ENCODE measurements at regions not wholly inside any gene's neighbourhood (a gene's known extent, or its start where the extent isn't known, plus 50 kb on each side); places are given as distances from the start of the nearest gene placed in this dataset.

DNA sequence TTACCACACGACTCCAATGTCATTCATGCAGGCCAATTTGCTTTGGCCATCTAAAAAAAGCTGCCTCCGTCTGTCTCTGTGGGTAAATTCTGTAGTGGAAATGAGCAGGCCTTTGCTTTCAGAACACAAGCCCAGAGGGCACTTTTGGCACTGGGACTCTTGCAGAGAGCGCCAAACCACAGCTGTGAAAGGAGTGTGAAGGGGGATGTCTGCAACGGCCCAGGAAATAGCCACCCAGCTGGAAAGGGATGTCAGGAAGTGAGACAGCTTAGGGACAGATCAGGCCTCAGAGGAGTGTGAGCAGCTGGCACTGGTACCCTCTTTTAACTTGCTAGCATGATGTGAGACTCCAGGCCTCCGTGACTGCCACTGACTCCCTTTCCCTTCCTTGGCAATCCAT lies 152.4 kb downstream of the DKK1 start:
- Histone ChIP-seq H3K9me3 (no peaks in the 10 kb centered on the region), H3K4me3 (no peak overlapping the region), H3K4me1 (peaks cover 0 to 3% (median 0%) of the 10 kb centered on the region in 6 donors), H3K36me3 (no peaks in the 10 kb centered on the region), H3K27me3 (replicated peaks in 1 of 7) (no peaks in the 10 kb centered on the region), H3K27ac (no peak overlapping the region)
- TF ChIP-seq POLR2AphosphoS5 (IDR thresholded peaks at IDR 0.05) (no peak), POLR2A (IDR thresholded peaks at IDR 0.05) (no peak)
- TF ChIP-seq, protein P1, sequence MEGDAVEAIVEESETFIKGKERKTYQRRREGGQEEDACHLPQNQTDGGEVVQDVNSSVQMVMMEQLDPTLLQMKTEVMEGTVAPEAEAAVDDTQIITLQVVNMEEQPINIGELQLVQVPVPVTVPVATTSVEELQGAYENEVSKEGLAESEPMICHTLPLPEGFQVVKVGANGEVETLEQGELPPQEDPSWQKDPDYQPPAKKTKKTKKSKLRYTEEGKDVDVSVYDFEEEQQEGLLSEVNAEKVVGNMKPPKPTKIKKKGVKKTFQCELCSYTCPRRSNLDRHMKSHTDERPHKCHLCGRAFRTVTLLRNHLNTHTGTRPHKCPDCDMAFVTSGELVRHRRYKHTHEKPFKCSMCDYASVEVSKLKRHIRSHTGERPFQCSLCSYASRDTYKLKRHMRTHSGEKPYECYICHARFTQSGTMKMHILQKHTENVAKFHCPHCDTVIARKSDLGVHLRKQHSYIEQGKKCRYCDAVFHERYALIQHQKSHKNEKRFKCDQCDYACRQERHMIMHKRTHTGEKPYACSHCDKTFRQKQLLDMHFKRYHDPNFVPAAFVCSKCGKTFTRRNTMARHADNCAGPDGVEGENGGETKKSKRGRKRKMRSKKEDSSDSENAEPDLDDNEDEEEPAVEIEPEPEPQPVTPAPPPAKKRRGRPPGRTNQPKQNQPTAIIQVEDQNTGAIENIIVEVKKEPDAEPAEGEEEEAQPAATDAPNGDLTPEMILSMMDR (IDR thresholded peaks at IDR 0.05 in 8 of 11, conservative IDR thresholded peaks at IDR 0.05 in 3 of 11) = no peak
- no peak for DNase-seq
- intact Hi-C loops (cut with DNase I; ENCODE audit: low total_unique reads) = no loop called here
- 23 to 41% (median 33%) methylated on average over 5 of the region's 5 CpGs for WGBS, 5 donors

DNA sequence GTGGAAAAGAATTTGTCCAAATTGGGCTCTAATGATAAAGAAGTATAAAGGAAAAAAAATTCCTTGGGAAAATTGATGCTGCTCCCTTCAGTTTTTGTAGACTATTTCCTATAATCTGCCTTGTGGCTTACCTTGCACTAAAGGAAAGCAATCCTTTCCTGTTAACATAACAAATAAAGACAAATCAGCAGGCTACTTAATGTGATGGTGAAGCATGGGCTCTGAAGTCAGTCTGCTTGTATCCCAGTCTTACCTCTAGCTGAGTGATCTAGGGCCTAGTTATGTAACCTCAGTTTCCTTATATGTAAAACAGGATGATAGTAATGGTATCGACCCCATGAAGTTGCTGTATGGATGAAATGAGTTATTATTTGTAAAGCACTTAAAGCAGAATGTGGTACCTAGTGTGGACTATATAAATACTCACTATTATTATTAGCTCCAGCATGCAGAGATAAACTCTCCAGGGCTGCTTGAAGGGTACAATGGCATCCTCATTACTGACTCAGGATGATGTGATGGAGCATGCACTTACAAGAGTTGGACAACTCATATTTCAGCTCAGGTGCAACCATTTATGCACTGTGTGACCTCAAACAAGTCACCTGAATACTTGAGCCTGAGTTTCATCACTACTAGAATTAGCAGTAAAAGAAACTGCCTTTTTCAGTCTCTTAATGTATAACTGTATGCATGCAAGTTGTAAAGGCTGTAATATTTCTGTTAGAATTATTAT lies 156.1 kb downstream of the DKK1 start:
- Histone ChIP-seq H3K27ac (no peak overlapping the region), H3K4me1 (peaks cover 0 to 3% (median 0%) of the 10 kb centered on the region in 6 donors), H3K27me3 (replicated peaks in 1 of 7) (no peaks in the 10 kb centered on the region), H3K4me3 (no peak overlapping the region), H3K36me3 (no peaks in the 10 kb centered on the region), H3K9me3 (no peaks in the 10 kb centered on the region)
- DNase-seq = no peak
- intact Hi-C loops (cut with DNase I; ENCODE audit: low total_unique reads) = no loop called here
- WGBS, 5 donors = 78 to 90% (median 85%) methylated on average over 1 of the region's 1 CpG
- TF ChIP-seq POLR2AphosphoS5 (IDR thresholded peaks at IDR 0.05) (no peak), POLR2A (IDR thresholded peaks at IDR 0.05) (no peak)
- TF ChIP-seq, protein P1 (IDR thresholded peaks at IDR 0.05 in 8 of 11, conservative IDR thresholded peaks at IDR 0.05 in 3 of 11) = no peak

DNA sequence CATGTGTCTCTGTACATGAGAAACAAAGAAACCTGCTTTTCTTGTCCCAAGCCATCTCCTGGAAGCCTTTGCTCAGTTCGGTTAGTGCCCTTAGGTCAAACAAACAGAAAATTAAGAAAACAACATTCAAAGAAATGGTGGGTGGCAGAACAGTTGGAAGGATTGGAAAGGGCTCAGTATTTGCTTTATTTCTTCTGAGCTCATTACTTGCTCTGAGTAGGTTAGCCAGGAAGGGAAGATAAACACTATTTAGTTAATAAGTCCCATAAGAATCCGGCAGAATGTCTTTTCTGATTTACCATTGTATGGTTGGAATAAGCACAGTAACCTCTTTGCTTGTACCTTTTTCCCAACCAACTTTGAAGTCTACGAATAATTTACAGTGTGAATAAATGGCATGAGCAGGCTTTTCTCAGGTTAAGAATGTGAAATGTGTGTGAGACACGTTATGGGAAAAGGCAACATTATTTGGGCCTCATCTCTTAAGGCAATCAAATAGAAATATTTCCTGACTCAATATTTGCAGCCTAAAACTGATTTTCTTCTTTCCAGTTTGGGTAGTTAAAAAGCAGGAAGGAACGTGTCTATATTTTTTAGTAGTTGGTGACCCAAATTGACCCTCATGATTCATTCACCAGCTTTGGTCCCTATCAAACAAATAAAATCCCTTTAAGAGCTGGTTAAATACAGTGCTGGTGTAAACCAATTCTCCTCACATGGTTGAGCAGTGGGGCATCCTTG lies 158.5 kb downstream of the DKK1 start:
- no peaks in the 10 kb centered on the region for H3K9me3 ChIP-seq

More for the DNA sequence above, 158.5 kb downstream of the DKK1 start:
- 79 to 90% (median 81%) methylated on average over 5 of the region's 5 CpGs for WGBS, 5 donors
- Histone ChIP-seq H3K27ac (no peak overlapping the region), H3K36me3 (no peaks in the 10 kb centered on the region), H3K27me3 (replicated peaks in 1 of 7) (no peaks in the 10 kb centered on the region), H3K4me3 (no peak overlapping the region), H3K4me1 (no peaks in the 10 kb centered on the region)
- DNase-seq = no peak
- TF ChIP-seq POLR2AphosphoS5 (IDR thresholded peaks at IDR 0.05) (no peak), POLR2A (IDR thresholded peaks at IDR 0.05) (no peak)
- TF ChIP-seq, protein P1 (IDR thresholded peaks at IDR 0.05 in 8 of 11, conservative IDR thresholded peaks at IDR 0.05 in 3 of 11) = no peak
- intact Hi-C loops (cut with DNase I; ENCODE audit: low total_unique reads) = no loop called here
